ENCODE measurements at regions not wholly inside any gene's neighbourhood (a gene's known extent, or its start where the extent isn't known, plus 50 kb on each side); places are given as distances from the start of the nearest gene placed in this dataset.
"Not testable (repeated sequence)": the region's sequence is repeated elsewhere in the genome, so short reads cannot be mapped to it uniquely, and the experiment has no call there.

DNA sequence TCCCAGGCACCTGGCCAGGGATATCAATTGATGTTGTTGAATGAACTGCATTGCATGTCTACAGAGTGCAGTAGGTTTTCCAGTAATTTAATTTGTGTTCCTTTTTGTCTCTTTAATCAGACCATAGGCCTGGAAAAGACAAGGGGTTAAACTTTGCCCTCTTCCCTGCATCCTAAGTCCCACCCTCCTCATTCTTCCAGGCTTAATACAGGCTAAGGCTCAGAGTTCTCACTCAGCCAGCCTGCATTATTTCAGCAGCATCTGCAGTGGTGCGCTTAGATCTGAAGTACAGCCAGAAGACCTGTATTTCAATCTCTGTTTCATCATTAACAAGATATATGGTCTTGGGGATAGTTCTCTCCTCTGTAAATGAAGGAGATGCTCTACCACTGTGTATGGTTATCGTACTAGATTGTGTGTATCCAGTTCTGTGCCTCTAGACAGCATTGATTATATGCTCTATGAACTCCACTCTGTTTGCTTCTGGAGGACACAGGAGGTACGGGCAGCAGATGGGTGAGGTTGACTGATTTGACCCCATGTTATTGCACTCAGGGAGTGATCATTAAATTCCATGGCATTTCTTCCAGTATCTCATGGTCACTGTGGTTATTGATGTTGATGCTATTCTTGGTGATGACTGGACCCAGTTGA is 286.1 kb downstream of the RPS6KC1 start:
- no peaks in the 10 kb centered on the region for H3K27me3 Mint-ChIP-seq (ENCODE audit: low read depth)
- no peaks in the 10 kb centered on the region for H3K4me1 Mint-ChIP-seq
- no peak overlapping the region for H3K4me3 Mint-ChIP-seq
- H3K36me3 Mint-ChIP-seq: no peaks in the 10 kb centered on the region
- no peak overlapping the region for H3K27ac Mint-ChIP-seq
- no peaks in the 10 kb centered on the region for H3K9me3 Mint-ChIP-seq
- TF ChIP-seq, protein P1, sequence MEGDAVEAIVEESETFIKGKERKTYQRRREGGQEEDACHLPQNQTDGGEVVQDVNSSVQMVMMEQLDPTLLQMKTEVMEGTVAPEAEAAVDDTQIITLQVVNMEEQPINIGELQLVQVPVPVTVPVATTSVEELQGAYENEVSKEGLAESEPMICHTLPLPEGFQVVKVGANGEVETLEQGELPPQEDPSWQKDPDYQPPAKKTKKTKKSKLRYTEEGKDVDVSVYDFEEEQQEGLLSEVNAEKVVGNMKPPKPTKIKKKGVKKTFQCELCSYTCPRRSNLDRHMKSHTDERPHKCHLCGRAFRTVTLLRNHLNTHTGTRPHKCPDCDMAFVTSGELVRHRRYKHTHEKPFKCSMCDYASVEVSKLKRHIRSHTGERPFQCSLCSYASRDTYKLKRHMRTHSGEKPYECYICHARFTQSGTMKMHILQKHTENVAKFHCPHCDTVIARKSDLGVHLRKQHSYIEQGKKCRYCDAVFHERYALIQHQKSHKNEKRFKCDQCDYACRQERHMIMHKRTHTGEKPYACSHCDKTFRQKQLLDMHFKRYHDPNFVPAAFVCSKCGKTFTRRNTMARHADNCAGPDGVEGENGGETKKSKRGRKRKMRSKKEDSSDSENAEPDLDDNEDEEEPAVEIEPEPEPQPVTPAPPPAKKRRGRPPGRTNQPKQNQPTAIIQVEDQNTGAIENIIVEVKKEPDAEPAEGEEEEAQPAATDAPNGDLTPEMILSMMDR (IDR thresholded peaks at IDR 0.05; ENCODE audit: unreplicated experiment): no peak
- DNase-seq (ENCODE audit: low spot score in 2 of 2, unreplicated experiment in 2 of 2): no peak

DNA sequence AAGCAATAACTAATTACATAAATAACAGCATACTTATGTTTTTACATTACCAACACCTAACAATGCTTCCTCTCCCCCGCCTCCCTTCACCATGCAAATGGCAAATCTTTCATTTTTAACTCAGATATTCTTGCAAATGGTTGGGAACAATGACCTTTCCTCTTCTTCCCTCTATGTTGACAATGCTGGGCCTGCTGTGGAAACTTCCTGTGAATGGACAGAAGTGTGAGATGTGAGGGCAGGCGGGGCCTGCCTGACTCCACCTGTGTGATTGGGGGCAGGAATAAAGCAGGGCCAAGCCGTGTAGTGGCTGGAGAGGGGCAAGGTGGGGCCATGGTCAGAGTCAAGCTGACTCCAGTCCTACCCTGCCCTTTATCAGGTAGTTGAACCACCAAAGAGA is 289.6 kb downstream of the RPS6KC1 start:
- TF ChIP-seq, protein P1 (IDR thresholded peaks at IDR 0.05; ENCODE audit: unreplicated experiment): no peak
- no peak overlapping the region for H3K27ac Mint-ChIP-seq
- no peak overlapping the region for H3K4me3 Mint-ChIP-seq
- DNase-seq (ENCODE audit: low spot score in 2 of 2, unreplicated experiment in 2 of 2): no peak
- no peaks in the 10 kb centered on the region for H3K4me1 Mint-ChIP-seq
- no peaks in the 10 kb centered on the region for H3K36me3 Mint-ChIP-seq
- peaks cover 16% of the 10 kb centered on the region for H3K9me3 Mint-ChIP-seq
- no peaks in the 10 kb centered on the region for H3K27me3 Mint-ChIP-seq (ENCODE audit: low read depth)

- no peaks in the 10 kb centered on the region for H3K36me3 Mint-ChIP-seq
- DNase-seq (ENCODE audit: low spot score in 2 of 2, unreplicated experiment in 2 of 2): no peak
- no peak overlapping the region for H3K27ac Mint-ChIP-seq
- no peak overlapping the region for H3K4me3 Mint-ChIP-seq
- no peaks in the 10 kb centered on the region for H3K4me1 Mint-ChIP-seq
- H3K9me3 Mint-ChIP-seq: peaks cover 16% of the 10 kb centered on the region
- peaks cover 9% of the 10 kb centered on the region for H3K27me3 Mint-ChIP-seq (ENCODE audit: low read depth)
- TF ChIP-seq, protein P1 (IDR thresholded peaks at IDR 0.05; ENCODE audit: unreplicated experiment): no peak
These were observed 294.6 kb downstream of the RPS6KC1 start for GRCh38 chr1:213345621-213346020.

- H3K27me3 Mint-ChIP-seq (ENCODE audit: low read depth): peaks cover 25% of the 10 kb centered on the region
- H3K4me1 Mint-ChIP-seq: no peaks in the 10 kb centered on the region
- DNase-seq (ENCODE audit: low spot score in 2 of 2, unreplicated experiment in 2 of 2): no peak
- TF ChIP-seq, protein P1 (IDR thresholded peaks at IDR 0.05; ENCODE audit: unreplicated experiment): no peak
- peaks cover 9% of the 10 kb centered on the region for H3K9me3 Mint-ChIP-seq
- no peak overlapping the region for H3K27ac Mint-ChIP-seq
- H3K4me3 Mint-ChIP-seq: no peak overlapping the region
- H3K36me3 Mint-ChIP-seq: no peaks in the 10 kb centered on the region
These were observed 306.4 kb downstream of the RPS6KC1 start for GRCh38 chr1:213357403-213357802.

GRCh38 chr1:213358368-213358767 is 307.3 kb downstream of the RPS6KC1 start:
- H3K4me1 Mint-ChIP-seq; DNase-seq (ENCODE audit: low spot score in 2 of 2, unreplicated experiment in 2 of 2); H3K4me3 Mint-ChIP-seq; H3K36me3 Mint-ChIP-seq; H3K27ac Mint-ChIP-seq: not testable (repeated sequence)
- peaks cover 17% of the 10 kb centered on the region for H3K27me3 Mint-ChIP-seq (ENCODE audit: low read depth)
- H3K9me3 Mint-ChIP-seq: peaks cover 15% of the 10 kb centered on the region

DNA sequence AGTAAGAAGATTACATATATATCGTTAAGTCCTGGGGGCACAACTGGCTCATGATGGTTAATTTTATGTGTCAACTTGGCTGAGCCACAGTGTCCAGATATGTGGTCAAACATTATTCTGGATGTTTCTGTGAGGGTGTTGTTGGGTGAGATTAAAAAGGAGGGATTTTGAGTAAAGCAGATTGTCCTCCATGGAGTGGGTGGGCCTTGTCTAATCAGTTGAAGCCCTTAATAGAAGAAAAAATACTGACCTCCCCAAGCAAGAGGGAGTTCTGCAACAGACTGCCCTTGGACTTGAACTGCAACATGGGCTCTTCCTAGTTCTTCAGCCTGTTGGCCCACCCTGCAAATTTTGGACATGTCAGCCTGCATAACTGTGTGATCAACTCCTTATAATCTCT is 311.6 kb downstream of the RPS6KC1 start:
- Mint-ChIP-seq H3K4me3 (no peak overlapping the region), H3K27me3 (ENCODE audit: low read depth) (peaks cover 13% of the 10 kb centered on the region), H3K27ac (no peak overlapping the region), H3K9me3 (peaks cover 15% of the 10 kb centered on the region), H3K4me1 (no peaks in the 10 kb centered on the region), H3K36me3 (no peaks in the 10 kb centered on the region)
- TF ChIP-seq, protein P1 (IDR thresholded peaks at IDR 0.05; ENCODE audit: unreplicated experiment): no peak
- no peak for DNase-seq (ENCODE audit: low spot score in 2 of 2, unreplicated experiment in 2 of 2)

All from mesothelial cell of epicardium (in vitro differentiated cells).